ENCODE measurements at regions not wholly inside any gene's neighbourhood (a gene's known extent, or its start where the extent isn't known, plus 50 kb on each side); places are given as distances from the start of the nearest gene placed in this dataset.
"Not testable (repeated sequence)": the region's sequence is repeated elsewhere in the genome, so short reads cannot be mapped to it uniquely, and the experiment has no call there.

DNA sequence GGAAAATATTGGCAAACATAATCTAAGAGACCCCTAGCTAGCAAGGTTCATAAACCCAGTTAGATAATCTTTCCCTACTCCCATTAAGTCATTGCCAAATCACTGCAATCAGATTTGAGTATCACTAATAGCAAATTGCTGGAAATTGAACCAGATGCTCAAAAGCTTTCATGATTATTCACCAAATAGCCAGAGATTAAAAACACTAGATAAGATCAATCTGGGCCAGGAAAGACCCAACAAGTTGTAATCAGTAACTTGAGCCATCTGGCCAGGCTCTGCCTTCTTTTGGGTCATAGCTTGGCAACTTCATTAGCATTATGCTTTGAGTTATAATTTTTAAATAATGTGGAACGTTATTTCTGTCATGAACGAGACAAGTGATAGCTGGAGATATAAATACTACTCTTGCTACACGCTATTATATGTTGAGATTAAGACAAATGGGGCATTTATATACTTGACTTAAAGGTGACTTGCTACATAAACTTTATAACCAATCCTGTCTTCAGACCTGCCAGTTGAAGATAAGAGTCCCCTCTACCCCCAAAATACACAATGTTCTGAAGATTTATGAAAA is 196.6 kb upstream of the EDNRA start:
- H3K4me1 Mint-ChIP-seq: no peaks in the 10 kb centered on the region
- DNase-seq: no peak
- no peaks in the 10 kb centered on the region for H3K36me3 Mint-ChIP-seq
- no peak overlapping the region for H3K4me3 Mint-ChIP-seq
- no peaks in the 10 kb centered on the region for H3K9me3 Mint-ChIP-seq
- H3K27ac Mint-ChIP-seq: no peak overlapping the region
- no peaks in the 10 kb centered on the region for H3K27me3 Mint-ChIP-seq

DNA sequence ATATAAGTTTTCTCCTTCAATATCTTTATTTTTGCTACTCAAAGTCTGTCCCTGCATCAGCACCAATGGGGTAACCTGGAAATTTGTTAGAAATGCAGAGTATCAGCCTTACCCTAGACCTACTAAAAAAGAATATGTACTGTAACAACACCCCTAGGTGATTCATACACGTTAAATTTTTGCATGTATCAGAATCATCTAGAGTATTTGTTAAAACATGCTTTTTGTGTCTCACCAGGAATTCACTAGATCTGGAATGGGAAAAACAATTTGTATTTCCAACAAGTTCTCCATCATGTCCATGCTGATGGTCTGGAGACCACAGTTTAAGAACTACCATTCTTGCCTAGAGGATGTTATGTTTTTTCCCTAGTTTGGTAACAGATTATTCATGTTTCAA is 196.0 kb upstream of the EDNRA start:
- H3K27ac Mint-ChIP-seq: no peak overlapping the region
- no peaks in the 10 kb centered on the region for H3K9me3 Mint-ChIP-seq
- H3K4me3 Mint-ChIP-seq: no peak overlapping the region
- no peaks in the 10 kb centered on the region for H3K27me3 Mint-ChIP-seq
- no peaks in the 10 kb centered on the region for H3K4me1 Mint-ChIP-seq
- no peak for DNase-seq
- H3K36me3 Mint-ChIP-seq: no peaks in the 10 kb centered on the region

DNA sequence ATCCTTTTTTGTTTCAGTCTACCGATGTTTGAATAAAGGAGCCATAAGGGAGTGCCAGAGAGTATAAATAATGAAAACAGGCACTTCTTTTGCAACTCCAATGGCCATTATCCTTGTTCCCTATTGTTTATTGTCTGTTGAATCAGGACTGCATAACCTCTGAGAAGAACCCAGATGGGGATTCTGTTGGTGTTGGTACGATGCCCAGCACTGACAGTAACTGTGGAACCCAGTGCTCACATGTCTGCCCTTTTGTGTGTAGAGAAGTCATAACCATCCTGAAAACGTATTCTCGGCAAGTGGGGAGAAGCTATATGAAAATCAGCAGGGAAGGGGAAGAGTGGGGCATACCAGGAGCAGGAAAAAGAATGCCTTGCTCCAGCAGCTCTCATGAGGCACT is 195.1 kb upstream of the EDNRA start:
- H3K27me3 Mint-ChIP-seq: no peaks in the 10 kb centered on the region
- H3K4me3 Mint-ChIP-seq: no peak overlapping the region
- H3K9me3 Mint-ChIP-seq: no peaks in the 10 kb centered on the region
- no peak overlapping the region for H3K27ac Mint-ChIP-seq
- H3K4me1 Mint-ChIP-seq: no peaks in the 10 kb centered on the region
- no peak for DNase-seq
- H3K36me3 Mint-ChIP-seq: no peaks in the 10 kb centered on the region

DNA sequence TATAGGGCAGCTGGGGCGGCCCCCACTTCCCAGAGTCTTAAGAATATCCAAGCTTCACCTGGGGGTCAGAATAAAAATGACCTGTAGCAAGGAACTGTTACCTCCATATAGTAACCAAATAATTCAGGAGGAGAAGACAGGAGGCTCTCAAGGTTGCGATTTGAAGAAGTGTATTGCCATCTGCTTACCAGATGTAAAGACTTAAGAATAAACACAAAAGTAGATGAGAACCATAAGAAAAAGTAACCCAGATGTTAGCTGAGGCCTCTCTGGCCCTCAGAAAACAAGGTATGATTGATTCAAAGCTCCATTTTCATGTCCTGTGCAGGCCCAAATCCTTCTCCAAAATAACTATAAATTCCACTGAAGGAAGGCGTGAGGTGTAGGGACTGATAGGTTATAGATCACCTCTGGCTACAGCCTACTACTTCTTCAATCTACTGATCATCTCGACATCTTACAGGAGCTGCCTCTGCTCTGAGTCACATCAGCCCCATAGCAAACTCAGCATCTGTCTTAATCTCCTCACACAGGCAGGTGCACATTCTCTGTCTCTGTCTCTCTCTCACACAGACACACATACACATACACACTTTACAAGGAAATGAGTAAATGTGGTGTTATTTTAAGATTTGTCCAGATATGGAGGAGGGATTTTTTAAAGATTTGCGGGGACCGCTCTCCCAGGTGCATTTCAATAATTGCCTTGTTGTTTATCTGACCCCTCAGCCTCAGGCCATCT is 193.9 kb upstream of the EDNRA start:
- H3K27me3 Mint-ChIP-seq: no peaks in the 10 kb centered on the region
- no peak for DNase-seq
- H3K27ac Mint-ChIP-seq: no peak overlapping the region
- H3K9me3 Mint-ChIP-seq: no peaks in the 10 kb centered on the region
- H3K4me1 Mint-ChIP-seq: no peaks in the 10 kb centered on the region
- no peaks in the 10 kb centered on the region for H3K36me3 Mint-ChIP-seq
- H3K4me3 Mint-ChIP-seq: no peak overlapping the region

DNA sequence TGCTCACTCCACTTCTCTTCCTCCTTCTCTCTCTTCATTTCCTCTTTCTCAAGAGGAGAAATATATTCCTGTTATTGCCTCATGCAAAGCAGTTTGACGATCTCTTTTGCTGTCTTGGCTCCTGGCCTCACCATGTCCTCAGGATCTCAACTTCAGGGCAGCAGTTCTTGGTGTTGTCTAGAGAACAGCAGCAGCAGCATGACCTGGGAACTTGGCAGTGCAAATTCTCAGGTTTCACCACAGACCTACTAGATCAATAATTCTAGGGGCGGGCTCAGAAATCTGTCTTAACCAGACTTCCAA is 193.4 kb upstream of the EDNRA start:
- Mint-ChIP-seq H3K4me3 (no peak overlapping the region), H3K27me3 (no peaks in the 10 kb centered on the region)

DNA sequence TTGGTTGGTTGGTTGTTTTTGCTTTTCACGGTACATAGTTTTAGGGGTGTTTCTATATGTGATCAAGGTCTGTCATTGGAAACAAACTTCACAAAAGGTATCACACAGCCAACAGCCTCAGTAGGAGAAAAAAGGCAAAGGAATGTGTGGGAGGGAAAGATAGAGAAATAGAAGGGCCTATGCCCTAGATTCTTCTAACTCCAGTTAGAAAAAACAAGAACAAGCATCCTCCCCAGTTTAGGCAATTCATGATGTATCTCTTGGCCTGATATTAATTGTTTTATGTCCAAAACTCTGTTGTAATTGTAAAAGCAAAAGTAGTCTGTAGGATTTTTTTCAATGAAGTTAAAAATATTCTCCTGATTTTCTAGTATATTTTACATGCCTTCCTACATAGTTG is 192.4 kb upstream of the EDNRA start:
- Mint-ChIP-seq H3K9me3 (no peaks in the 10 kb centered on the region), H3K4me3 (no peak overlapping the region), H3K4me1 (no peaks in the 10 kb centered on the region), H3K27me3 (no peaks in the 10 kb centered on the region), H3K36me3 (no peaks in the 10 kb centered on the region), H3K27ac (no peak overlapping the region)
- DNase-seq: no peak

More for the DNA sequence above, 193.4 kb upstream of the EDNRA start:
- Mint-ChIP-seq H3K4me1 (no peaks in the 10 kb centered on the region), H3K9me3 (no peaks in the 10 kb centered on the region), H3K36me3 (no peaks in the 10 kb centered on the region), H3K27ac (no peak overlapping the region)
- no peak for DNase-seq

DNA sequence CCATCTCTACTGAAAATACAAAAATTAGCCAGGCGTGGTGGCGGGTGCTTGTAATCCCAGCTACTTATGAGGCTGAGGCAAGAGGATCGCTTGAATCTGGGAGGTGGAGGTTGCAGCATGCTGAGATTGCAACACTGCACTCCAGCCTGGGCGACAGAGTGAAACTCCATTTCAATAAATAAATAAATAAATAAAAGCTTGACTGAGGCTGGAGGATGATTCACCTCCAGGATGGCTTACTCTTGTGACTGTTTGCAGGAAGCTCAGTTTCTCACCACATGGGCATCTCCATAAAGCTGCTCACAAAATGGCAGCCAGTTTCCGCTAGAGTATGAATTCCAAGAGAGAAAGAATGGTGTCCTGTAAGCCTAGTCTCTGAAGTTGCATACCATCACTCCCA is 191.7 kb upstream of the EDNRA start:
- Mint-ChIP-seq H3K36me3 (no peaks in the 10 kb centered on the region), H3K9me3 (no peaks in the 10 kb centered on the region), H3K27me3 (no peaks in the 10 kb centered on the region), H3K4me3 (no peak overlapping the region), H3K4me1 (no peaks in the 10 kb centered on the region), H3K27ac (no peak overlapping the region)
- no peak for DNase-seq

DNA sequence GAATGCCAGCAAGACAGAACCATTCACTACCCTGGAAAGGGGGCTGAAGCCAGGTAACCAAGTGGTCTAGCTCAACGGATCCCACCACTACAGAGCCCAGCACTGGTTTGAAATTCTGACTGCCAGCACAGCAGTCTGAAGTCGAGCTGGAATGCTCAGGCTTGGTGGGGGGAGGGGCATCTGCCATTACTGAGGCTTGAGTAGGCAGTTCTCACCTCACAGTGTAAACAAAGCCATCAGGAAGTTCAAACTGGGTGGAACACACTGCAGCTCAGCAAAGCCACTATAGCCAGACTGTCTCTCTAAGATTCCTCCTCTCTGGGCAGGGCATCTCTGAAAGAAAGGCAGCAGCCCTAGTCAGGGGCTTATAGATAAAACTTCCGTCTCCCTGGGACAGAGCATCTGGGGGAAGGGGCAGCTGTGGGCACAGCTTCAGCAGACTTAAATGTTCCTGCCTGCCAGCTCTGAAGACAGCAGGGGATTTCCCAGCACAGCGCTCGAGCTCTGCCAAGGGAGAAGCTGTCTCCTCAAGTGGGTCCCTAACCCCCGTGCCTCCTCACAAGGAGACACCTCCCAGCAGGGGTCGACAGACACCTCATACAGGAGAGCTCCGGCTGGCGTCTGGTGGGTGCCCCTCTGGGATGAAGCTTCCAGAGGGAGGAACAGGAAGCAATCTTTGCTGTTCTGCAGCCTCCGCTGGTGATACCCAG is 188.1 kb upstream of the EDNRA start:
- not testable (repeated sequence) for H3K36me3 Mint-ChIP-seq, H3K4me1 Mint-ChIP-seq, DNase-seq, H3K9me3 Mint-ChIP-seq, H3K27ac Mint-ChIP-seq, H3K27me3 Mint-ChIP-seq, H3K4me3 Mint-ChIP-seq

DNA sequence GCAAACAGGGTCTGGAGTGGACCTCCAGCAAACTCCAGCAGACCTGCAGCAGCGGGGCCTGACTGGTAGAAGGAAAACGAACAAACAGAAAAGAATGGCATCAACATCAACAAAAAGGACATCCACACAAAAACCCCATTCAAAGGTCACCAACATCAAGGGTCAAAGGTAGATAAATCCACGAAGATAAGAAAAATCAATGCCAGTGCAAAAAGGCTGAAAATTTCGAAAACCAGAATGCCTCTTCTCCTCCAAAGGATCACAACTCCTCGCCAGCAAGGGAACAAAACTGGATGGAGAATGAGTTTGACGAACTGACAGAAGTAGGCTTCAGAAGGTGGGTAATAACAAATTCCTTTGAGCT is 187.6 kb upstream of the EDNRA start:
- not testable (repeated sequence) for H3K27me3 Mint-ChIP-seq, H3K4me1 Mint-ChIP-seq

DNA sequence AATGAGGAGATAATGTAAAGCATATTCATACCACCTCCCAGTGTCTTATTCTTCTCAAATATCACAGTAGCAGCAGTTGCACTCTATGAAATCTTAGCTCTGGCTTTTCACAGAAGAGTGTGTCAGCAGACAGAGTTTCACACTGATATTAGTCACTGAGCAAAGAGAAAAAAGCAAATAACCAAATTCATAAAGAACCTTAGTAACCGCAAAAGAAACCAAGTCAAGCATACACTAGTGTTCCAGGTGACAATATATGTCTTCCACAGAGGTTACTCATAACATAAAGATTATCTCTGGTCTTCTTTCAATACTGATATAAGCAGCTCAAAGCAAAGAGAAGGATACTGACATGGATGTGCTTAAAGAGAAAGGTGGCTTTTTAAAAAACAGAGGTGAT is 181.7 kb upstream of the EDNRA start:
- no peaks in the 10 kb centered on the region for H3K36me3 Mint-ChIP-seq
- no peak overlapping the region for H3K27ac Mint-ChIP-seq
- H3K27me3 Mint-ChIP-seq: peaks cover 6% of the 10 kb centered on the region
- no peak for DNase-seq
- peaks cover 8% of the 10 kb centered on the region for H3K9me3 Mint-ChIP-seq
- H3K4me1 Mint-ChIP-seq: no peaks in the 10 kb centered on the region
- no peak overlapping the region for H3K4me3 Mint-ChIP-seq

More for the DNA sequence above, 187.6 kb upstream of the EDNRA start:
- not testable (repeated sequence) for DNase-seq, H3K36me3 Mint-ChIP-seq, H3K4me3 Mint-ChIP-seq, H3K9me3 Mint-ChIP-seq, H3K27ac Mint-ChIP-seq

DNA sequence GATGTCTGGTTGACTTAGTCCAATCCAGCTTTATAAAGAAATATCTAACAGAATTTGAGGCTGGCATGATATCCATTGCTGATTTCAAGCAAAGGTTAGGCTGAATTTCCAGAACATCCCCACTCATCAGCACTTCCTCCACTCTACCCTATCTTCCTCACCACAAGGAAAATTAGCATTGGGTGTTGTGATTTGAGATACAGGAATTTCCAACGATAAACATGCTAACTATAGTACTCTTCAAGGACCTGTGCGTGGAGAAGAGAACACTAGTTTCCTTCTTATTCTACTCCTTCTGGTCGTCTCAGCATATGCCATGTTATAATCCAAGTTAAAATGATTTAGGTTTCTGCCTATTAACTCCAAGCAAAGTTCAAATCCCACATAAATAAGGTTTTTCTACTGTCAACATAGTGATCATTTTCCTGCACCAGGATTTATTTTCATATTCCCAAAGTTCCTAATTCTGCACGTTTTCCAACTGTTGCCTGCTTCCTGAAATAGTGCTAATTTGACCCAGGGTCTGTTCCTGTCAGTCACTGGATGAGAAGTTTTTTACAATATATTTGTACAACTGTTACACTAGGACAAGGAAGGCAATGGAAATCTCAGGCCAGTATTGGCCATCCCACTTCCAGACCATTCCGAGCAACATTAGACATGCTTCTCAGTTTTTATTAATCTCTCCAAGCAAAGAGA is 177.6 kb upstream of the EDNRA start:
- Mint-ChIP-seq H3K27ac (no peak overlapping the region), H3K4me3 (no peak overlapping the region), H3K4me1 (no peaks in the 10 kb centered on the region), H3K36me3 (no peaks in the 10 kb centered on the region), H3K27me3 (peaks cover 6% of the 10 kb centered on the region), H3K9me3 (no peaks in the 10 kb centered on the region)
- no peak for DNase-seq

DNA sequence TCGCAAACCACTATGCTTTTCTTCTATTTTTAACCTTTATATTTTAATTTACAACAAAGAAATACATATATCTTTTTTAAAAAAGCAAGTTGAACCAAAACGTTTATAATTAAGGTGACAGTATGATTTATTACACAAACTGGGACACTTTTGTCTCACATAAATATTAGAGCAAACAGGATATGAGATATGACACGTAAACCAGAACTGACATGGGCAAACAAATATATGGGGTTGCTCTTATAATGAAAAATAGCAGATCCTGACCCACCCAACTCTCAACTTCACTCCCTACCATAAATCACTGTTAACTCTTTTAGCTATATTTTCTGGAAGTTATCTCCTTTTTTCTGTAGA is 177.0 kb upstream of the EDNRA start:
- Mint-ChIP-seq H3K9me3 (no peaks in the 10 kb centered on the region), H3K27ac (no peak overlapping the region), H3K36me3 (no peaks in the 10 kb centered on the region), H3K4me1 (no peaks in the 10 kb centered on the region), H3K27me3 (peaks cover 6% of the 10 kb centered on the region), H3K4me3 (no peak overlapping the region)
- no peak for DNase-seq

DNA sequence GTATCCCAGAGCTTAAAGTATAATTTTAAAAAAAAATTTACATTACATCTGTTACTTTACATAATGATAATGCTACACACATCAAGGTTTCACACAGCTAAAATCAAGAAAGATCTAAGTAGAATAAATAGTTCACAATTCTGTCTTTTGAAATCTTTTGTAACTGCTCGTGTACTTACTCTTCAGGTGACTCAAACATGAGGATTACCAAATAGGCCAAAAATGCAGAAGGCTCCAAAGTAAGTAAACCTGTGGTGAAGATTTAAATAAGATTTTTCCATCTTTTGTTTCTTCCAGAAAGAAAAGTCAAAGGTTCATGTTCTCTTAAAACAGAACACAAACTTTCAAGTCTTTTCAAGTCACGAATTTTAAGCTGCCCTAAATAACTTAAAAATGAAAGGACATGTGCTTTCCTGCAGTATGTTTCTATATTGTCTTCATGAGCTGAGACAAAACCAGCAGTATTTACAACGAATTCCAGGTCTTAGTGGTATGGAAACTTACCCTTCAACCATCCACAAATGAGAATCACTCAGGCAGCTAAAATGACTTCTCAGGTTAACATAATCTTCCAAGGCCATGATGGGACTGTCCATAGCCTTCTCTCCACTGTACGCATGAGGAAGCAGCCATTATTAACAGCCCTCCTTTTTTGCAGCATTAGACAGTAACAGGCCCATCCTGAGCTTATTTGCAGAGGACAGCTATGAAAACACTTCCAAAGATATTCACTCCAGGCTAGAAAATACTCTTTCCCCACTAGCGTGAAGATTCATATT is 172.8 kb upstream of the EDNRA start:
- Mint-ChIP-seq H3K27me3 (peaks cover 3% of the 10 kb centered on the region), H3K36me3 (no peaks in the 10 kb centered on the region), H3K27ac (no peak overlapping the region), H3K9me3 (no peaks in the 10 kb centered on the region), H3K4me3 (no peak overlapping the region), H3K4me1 (no peaks in the 10 kb centered on the region)
- DNase-seq: no peak

DNA sequence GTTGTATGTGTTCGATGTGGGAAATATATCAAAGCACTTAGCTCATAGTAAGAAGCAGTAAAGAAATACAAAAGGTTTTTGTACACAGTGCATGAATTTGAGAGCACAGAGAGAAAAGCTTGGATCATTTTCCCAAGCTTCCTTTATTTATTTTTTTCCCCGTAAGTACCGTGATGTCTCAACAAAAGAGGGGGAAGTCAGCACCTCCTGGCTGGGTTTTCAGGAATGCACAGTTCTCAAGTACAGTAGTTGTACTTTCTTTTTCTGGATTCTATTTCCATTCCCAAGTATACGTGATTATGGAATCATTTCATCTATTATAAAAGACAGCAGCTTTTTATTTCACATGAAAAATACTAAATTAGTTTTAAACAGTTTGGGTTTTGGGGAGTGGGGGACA is 171.5 kb upstream of the EDNRA start:
- Mint-ChIP-seq H3K27me3 (no peaks in the 10 kb centered on the region), H3K4me1 (no peaks in the 10 kb centered on the region)

DNA sequence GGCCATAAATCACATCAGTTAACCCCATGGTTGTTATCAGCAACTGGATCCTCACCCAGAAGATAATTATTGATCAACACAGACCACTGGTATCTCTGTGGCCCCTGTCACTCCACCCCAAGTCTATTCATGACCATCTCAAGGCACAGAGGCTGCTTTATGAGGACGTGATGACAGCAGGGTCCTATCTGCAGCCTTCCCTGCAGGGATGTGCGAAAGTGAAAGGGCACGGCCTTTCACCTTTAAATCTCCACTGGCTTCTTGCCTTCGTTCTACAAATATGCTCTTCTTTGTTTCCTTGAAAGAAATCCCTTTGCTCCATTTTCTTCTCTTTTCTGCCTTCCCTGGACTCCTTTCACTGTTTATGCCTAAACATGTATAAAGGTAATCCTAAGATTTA is 170.6 kb upstream of the EDNRA start:
- Mint-ChIP-seq H3K9me3 (no peaks in the 10 kb centered on the region), H3K4me3 (no peak overlapping the region), H3K36me3 (no peaks in the 10 kb centered on the region), H3K4me1 (no peaks in the 10 kb centered on the region), H3K27ac (no peak overlapping the region), H3K27me3 (no peaks in the 10 kb centered on the region)
- DNase-seq: no peak

More for the DNA sequence above, 171.5 kb upstream of the EDNRA start:
- no peaks in the 10 kb centered on the region for H3K36me3 Mint-ChIP-seq
- H3K4me3 Mint-ChIP-seq: no peak overlapping the region
- H3K9me3 Mint-ChIP-seq: no peaks in the 10 kb centered on the region
- DNase-seq: no peak
- no peak overlapping the region for H3K27ac Mint-ChIP-seq
